CD4-positive, alpha-beta memory T cell (primary cell): ENCODE measurements at regions not wholly inside any gene's neighbourhood (a gene's known extent, or its start where the extent isn't known, plus 50 kb on each side); places are given as distances from the start of the nearest gene placed in this dataset.

Experiments
- CTCF ChIA-PET: fragments of 350-600 bp; sonication (Branson Sonifier 250); formaldehyde crosslinking; loops from one replicate; lab custom pipeline; 2021; ENCODE audit warnings: inconsistent platforms; ENCODE audit not compliant: partially characterized antibody; lab: Charles Lee
- POLR2A ChIA-PET: fragments of 350-600 bp; sonication (Branson Sonifier 250); formaldehyde crosslinking; loops from one replicate; lab custom pipeline; 2021; ENCODE audit not compliant: partially characterized antibody; lab: Charles Lee
- DNase-seq, 5 donors: peaks; one replicate each; pipeline versions ENCODE4 v3.0.0 to v3.0.0-alpha.2; 2020 to 2022; ENCODE audit warnings: mixed read lengths in 1 of 5
- H3K27ac ChIP-seq: one replicate; pipeline ENCODE4 v1.7.0; 2013; ENCODE audit warnings: low read depth, low read length
- H3K27me3 ChIP-seq: 2 replicates; pipeline ENCODE4 v1.7.0; 2013; ENCODE audit warnings: mild to moderate bottlenecking, low read length, moderate library complexity; ENCODE audit not compliant: insufficient read depth
- H3K36me3 ChIP-seq: 2 replicates; pipeline ENCODE4 v1.7.0; 2013; ENCODE audit warnings: mild to moderate bottlenecking, low read length, moderate library complexity; ENCODE audit not compliant: insufficient read depth
- H3K4me1 ChIP-seq: 2 replicates; pipeline ENCODE4 v1.7.0; 2013; ENCODE audit warnings: mild to moderate bottlenecking, low read length, moderate library complexity; ENCODE audit not compliant: insufficient read depth
- H3K4me3 ChIP-seq, 2 donors: one replicate each; pipeline ENCODE4 v1.7.0; 2013; ENCODE audit warnings: low read length in 2 of 2, mild to moderate bottlenecking in 1 of 2
- H3K9me3 ChIP-seq, 2 donors: one replicate each; pipeline ENCODE4 v1.7.0; 2013; ENCODE audit warnings: low read length in 2 of 2, control low read depth in 1 of 2; ENCODE audit not compliant: control insufficient read depth in 1 of 2
- H3K27ac Mint-ChIP-seq, 7 donors: one replicate each; pipeline ENCODE4 v1.8.0; 2020 to 2021; ENCODE audit warnings: mixed read lengths in 7 of 7, mild to moderate bottlenecking in 6 of 7, inconsistent platforms in 3 of 7, moderate library complexity in 3 of 7
- H3K27me3 Mint-ChIP-seq, 2 donors: one replicate each; pipeline ENCODE4 v1.8.0; 2020 to 2021; ENCODE audit warnings: mixed read lengths in 2 of 2
- H3K36me3 Mint-ChIP-seq, 2 donors: one replicate each; pipeline ENCODE4 v1.8.0; 2020 to 2021; ENCODE audit warnings: mixed read lengths in 2 of 2, inconsistent platforms in 1 of 2, mild to moderate bottlenecking in 1 of 2
- H3K4me1 Mint-ChIP-seq, 4 donors: one replicate each; pipeline ENCODE4 v1.8.0; 2020 to 2021; ENCODE audit warnings: mixed read lengths in 4 of 4, mild to moderate bottlenecking in 1 of 4
- H3K4me3 Mint-ChIP-seq, 8 donors: one replicate each; pipeline ENCODE4 v1.8.0; 2020 to 2021; ENCODE audit warnings: mixed read lengths in 8 of 8, mild to moderate bottlenecking in 7 of 8, moderate library complexity in 6 of 8, inconsistent platforms in 3 of 8
- H3K9me3 Mint-ChIP-seq, 8 donors: one replicate each; pipeline ENCODE4 v1.8.0; 2020 to 2021; ENCODE audit warnings: mixed read lengths in 8 of 8, mild to moderate bottlenecking in 5 of 8, inconsistent platforms in 3 of 8, moderate library complexity in 1 of 8
- intact Hi-C: fragments of 100-400 bp; cut with micrococcal nuclease; formaldehyde crosslinking; loops from one replicate; pipeline ENCODE4 v1.15.1; 2023

- intact Hi-C loops = no loop called here
- peaks cover 4 to 6% of the 10 kb centered on the region in 2 donors for H3K27me3 Mint-ChIP-seq
- H3K36me3 ChIP-seq = no peaks in the 10 kb centered on the region
- no peak overlapping the region for H3K27ac ChIP-seq
- H3K4me1 ChIP-seq = no peaks in the 10 kb centered on the region
- CTCF ChIA-PET = no interaction called here
- H3K27me3 ChIP-seq = no peaks in the 10 kb centered on the region
- no peak overlapping the region for H3K4me3 ChIP-seq
- no peak overlapping the region for H3K27ac Mint-ChIP-seq
- no peak for DNase-seq
- POLR2A ChIA-PET = no interaction called here
- no peak overlapping the region for H3K4me3 Mint-ChIP-seq
- H3K4me1 Mint-ChIP-seq = peaks cover 0 to 2% (median under 1%) of the 10 kb centered on the region in 4 donors
- no peaks in the 10 kb centered on the region for H3K9me3 ChIP-seq
- peaks cover 0 to 5% (median 0%) of the 10 kb centered on the region in 8 donors for H3K9me3 Mint-ChIP-seq
- H3K36me3 Mint-ChIP-seq = no peaks in the 10 kb centered on the region
These were observed 137.5 kb downstream of the CENPF start for GRCh38 chr1:214740471-214740870.

- Histone ChIP-seq H3K27ac (no peak overlapping the region), H3K27me3 (no peaks in the 10 kb centered on the region), H3K9me3 (no peaks in the 10 kb centered on the region), H3K4me3 (no peak overlapping the region), H3K4me1 (no peaks in the 10 kb centered on the region), H3K36me3 (no peaks in the 10 kb centered on the region)
- Mint-ChIP-seq H3K36me3 (no peaks in the 10 kb centered on the region), H3K27ac (no peak overlapping the region), H3K9me3 (peaks cover 0 to 5% (median 0%) of the 10 kb centered on the region in 8 donors), H3K4me1 (no peaks in the 10 kb centered on the region), H3K27me3 (no peaks in the 10 kb centered on the region), H3K4me3 (no peak overlapping the region)
- POLR2A ChIA-PET = no interaction called here
- CTCF ChIA-PET = no interaction called here
- intact Hi-C loops = no loop called here
- DNase-seq = no peak
These were observed 144.1 kb downstream of the CENPF start for GRCh38 chr1:214747050-214747635.

DNA sequence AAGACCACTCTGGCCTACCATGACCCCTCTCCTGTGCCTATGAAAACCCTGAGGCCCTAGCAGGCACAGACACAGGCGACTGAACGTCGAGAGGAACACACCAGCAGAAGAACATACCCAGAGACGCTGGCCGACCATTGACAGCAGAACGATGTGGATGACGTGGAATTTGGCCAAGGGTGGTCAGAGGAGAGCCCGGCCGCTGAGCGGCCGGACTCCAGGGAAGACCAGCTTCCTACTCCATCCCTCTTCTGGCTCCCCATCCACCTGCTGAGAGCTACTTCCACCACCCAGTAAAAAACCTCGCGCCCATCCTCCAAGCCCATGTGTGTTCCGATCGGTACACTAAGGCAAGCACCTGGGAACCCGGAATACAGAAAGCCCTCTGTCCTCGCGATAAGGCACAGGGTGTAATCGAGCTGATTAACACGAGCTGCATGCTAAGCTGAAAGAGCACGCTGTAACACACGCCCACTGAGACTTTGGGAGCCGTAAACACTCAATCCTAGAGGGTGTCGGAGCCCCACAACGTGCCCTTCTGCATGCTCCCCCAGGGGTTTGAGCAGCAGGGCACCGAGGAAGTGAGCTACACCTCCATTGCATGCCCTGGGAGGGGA lies 150.3 kb downstream of the CENPF start:
- Mint-ChIP-seq H3K4me1 (no peaks in the 10 kb centered on the region), H3K27me3 (peaks cover 0 to 1% of the 10 kb centered on the region in 2 donors), H3K4me3 (peak overlapping the region in 1 of 8 donors; percentile 48), H3K36me3 (no peaks in the 10 kb centered on the region), H3K9me3 (peaks cover 0 to 13% (median 5%) of the 10 kb centered on the region in 8 donors), H3K27ac (no peak overlapping the region)
- H3K36me3 ChIP-seq = no peaks in the 10 kb centered on the region
- POLR2A ChIA-PET = no interaction called here
- peaks cover 0 to 3% of the 10 kb centered on the region in 2 donors for H3K9me3 ChIP-seq
- no peaks in the 10 kb centered on the region for H3K27me3 ChIP-seq
- intact Hi-C loops = no loop called here
- H3K4me1 ChIP-seq = no peaks in the 10 kb centered on the region
- DNase-seq = peak in 1 of 5 donors; percentile 35
- CTCF ChIA-PET = no interaction called here
- H3K4me3 ChIP-seq = no peak overlapping the region
- no peak overlapping the region for H3K27ac ChIP-seq

DNA sequence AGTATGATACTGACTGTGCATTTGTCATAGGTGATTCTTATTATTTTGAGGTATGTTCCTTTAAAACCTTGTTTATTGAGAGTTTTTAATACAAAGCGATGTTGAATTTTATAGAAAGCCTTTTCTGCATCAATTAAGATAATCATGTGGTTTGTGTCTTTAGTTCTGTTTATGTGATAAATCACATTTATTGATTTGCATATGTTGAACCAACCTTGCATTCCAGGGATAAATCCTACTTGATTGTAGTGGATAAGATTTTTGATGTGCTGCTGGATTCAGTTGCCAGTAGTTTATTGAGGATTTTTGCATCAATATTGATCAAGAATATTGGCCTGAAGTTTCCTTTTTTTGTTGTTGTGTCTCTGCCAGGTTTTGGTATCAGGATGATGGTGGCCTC lies 158.0 kb downstream of the CENPF start:
- DNase-seq = no peak
- no peak overlapping the region for H3K4me3 Mint-ChIP-seq
- no peaks in the 10 kb centered on the region for H3K4me1 Mint-ChIP-seq
- ChIA-PET POLR2A (no interaction called here), CTCF (no interaction called here)
- H3K4me1 ChIP-seq = no peaks in the 10 kb centered on the region
- H3K27me3 Mint-ChIP-seq = peaks cover 0 to 4% of the 10 kb centered on the region in 2 donors
- H3K27me3 ChIP-seq = no peaks in the 10 kb centered on the region
- no peak overlapping the region for H3K27ac ChIP-seq
- intact Hi-C loops = no loop called here
- peaks cover 0 to 4% of the 10 kb centered on the region in 2 donors for H3K36me3 Mint-ChIP-seq
- no peak overlapping the region for H3K4me3 ChIP-seq
- no peaks in the 10 kb centered on the region for H3K36me3 ChIP-seq
- peaks cover 4 to 57% (median 46%) of the 10 kb centered on the region in 8 donors for H3K9me3 Mint-ChIP-seq
- H3K9me3 ChIP-seq = peaks cover 0 to 14% of the 10 kb centered on the region in 2 donors
- H3K27ac Mint-ChIP-seq = no peak overlapping the region

DNA sequence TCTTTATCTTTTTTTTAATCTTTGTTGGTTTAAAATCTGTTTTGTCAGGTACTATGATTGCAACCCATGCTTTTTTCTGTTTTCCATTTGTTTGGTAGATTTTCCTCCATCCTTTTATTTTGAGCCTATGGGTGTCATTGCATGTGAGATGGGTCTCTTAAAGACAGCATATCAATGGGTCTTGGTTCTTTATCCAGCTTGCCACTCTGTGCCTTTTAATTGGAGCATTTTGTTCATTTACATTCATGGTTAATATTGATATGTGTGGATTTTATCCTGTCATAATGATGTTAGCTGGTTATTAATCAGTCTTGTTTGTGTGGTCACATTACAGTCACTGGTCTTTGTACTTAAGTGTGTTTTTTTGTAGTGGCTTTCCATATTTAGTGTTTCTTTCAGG lies 159.9 kb downstream of the CENPF start:
- H3K9me3 ChIP-seq = peaks cover 0 to 11% of the 10 kb centered on the region in 2 donors
- peaks cover 4 to 52% (median 43%) of the 10 kb centered on the region in 8 donors for H3K9me3 Mint-ChIP-seq

DNA sequence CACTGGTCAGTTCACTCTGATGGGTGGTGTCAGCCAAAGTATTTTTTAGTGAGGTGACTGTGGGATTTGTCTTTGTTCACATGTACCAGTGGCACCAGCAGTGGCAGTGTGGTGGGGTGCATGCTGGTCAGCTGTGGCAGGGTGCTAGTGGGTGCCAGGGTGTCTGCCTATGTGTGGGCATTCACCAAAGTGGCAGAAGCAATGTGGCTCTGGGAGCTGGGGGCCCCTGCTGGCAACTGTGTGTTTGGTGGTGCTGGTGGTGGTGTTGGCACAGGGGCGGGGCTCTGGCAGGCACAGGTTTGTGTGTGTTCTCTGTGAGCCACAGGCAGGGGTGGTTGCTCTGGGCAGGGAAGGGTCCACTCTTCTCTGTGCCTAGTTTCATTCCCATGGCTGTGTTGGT lies 161.5 kb downstream of the CENPF start:
- Mint-ChIP-seq H3K36me3 (peaks cover 0 to 4% of the 10 kb centered on the region in 2 donors), H3K9me3 (peaks cover 4 to 49% (median 44%) of the 10 kb centered on the region in 8 donors), H3K4me1 (no peaks in the 10 kb centered on the region), H3K27ac (no peak overlapping the region), H3K4me3 (no peak overlapping the region), H3K27me3 (peaks cover 3% of the 10 kb centered on the region in 2 donors)
- H3K4me3 ChIP-seq = no peak overlapping the region
- no peaks in the 10 kb centered on the region for H3K27me3 ChIP-seq
- no peaks in the 10 kb centered on the region for H3K4me1 ChIP-seq
- peaks cover 0 to 11% of the 10 kb centered on the region in 2 donors for H3K9me3 ChIP-seq
- ChIA-PET CTCF (no interaction called here), POLR2A (no interaction called here)
- DNase-seq = no peak
- intact Hi-C loops = no loop called here
- no peak overlapping the region for H3K27ac ChIP-seq
- H3K36me3 ChIP-seq = no peaks in the 10 kb centered on the region

More for the DNA sequence above, 159.9 kb downstream of the CENPF start:
- Histone ChIP-seq H3K4me1 (no peaks in the 10 kb centered on the region), H3K27ac (no peak overlapping the region), H3K27me3 (no peaks in the 10 kb centered on the region), H3K4me3 (no peak overlapping the region), H3K36me3 (no peaks in the 10 kb centered on the region)
- POLR2A ChIA-PET = no interaction called here
- H3K27ac Mint-ChIP-seq = no peak overlapping the region
- intact Hi-C loops = no loop called here
- H3K36me3 Mint-ChIP-seq = peaks cover 0 to 4% of the 10 kb centered on the region in 2 donors
- peaks cover 0 to 4% of the 10 kb centered on the region in 2 donors for H3K27me3 Mint-ChIP-seq
- CTCF ChIA-PET = no interaction called here
- no peak for DNase-seq
- no peak overlapping the region for H3K4me3 Mint-ChIP-seq
- no peaks in the 10 kb centered on the region for H3K4me1 Mint-ChIP-seq

- Histone ChIP-seq H3K9me3 (no peaks in the 10 kb centered on the region), H3K36me3 (no peaks in the 10 kb centered on the region), H3K4me3 (no peak overlapping the region), H3K4me1 (no peaks in the 10 kb centered on the region), H3K27ac (no peak overlapping the region), H3K27me3 (no peaks in the 10 kb centered on the region)
- POLR2A ChIA-PET = no interaction called here
- peaks cover 4 to 32% (median 25%) of the 10 kb centered on the region in 8 donors for H3K9me3 Mint-ChIP-seq
- H3K4me1 Mint-ChIP-seq = no peaks in the 10 kb centered on the region
- CTCF ChIA-PET = no interaction called here
- DNase-seq = no peak
- H3K4me3 Mint-ChIP-seq = no peak overlapping the region
- peaks cover 0 to 3% of the 10 kb centered on the region in 2 donors for H3K27me3 Mint-ChIP-seq
- H3K36me3 Mint-ChIP-seq = no peaks in the 10 kb centered on the region
- intact Hi-C loops = no loop called here
- H3K27ac Mint-ChIP-seq = no peak overlapping the region
These were observed 164.2 kb downstream of the CENPF start for GRCh38 chr1:214767221-214767620.
